BJ (cell line): ENCODE measurements at regions not wholly inside any gene's neighbourhood (a gene's known extent, or its start where the extent isn't known, plus 50 kb on each side); places are given as distances from the start of the nearest gene placed in this dataset.
"Not testable (repeated sequence)": the region's sequence is repeated elsewhere in the genome, so short reads cannot be mapped to it uniquely, and the experiment has no call there.

Experiments
- CTCF ChIA-PET: fragments of 350-600 bp; formaldehyde crosslinking; extraction: SDS; loops from one replicate; lab custom pipeline; 2021; ENCODE audit warnings: antibody characterized with exemption, inconsistent platforms; lab: Yijun Ruan, JAX
- POLR2A ChIA-PET: fragments of 300-600 bp; sonication (Branson Sonifier 250); formaldehyde crosslinking; extraction: SDS; loops from one replicate; lab custom pipeline; 2021; ENCODE audit warnings: antibody characterized with exemption; lab: Charles Lee
- DNase-seq: peaks from one replicate; pipeline ENCODE4 v3.0.0-alpha.2; 2011; ENCODE audit warnings: low read depth
- H3K27me3 ChIP-seq: 2 replicates; pipeline ENCODE4 v1.6.0; 2011; ENCODE audit warnings: low read length; ENCODE audit not compliant: control insufficient read depth, insufficient read depth
- H3K36me3 ChIP-seq: 2 replicates; pipeline ENCODE4 v1.5.1; 2011; ENCODE audit warnings: low read length; ENCODE audit not compliant: control insufficient read depth, insufficient read depth
- H3K4me3 ChIP-seq: 2 replicates; pipeline ENCODE4 v1.5.1; 2011; ENCODE audit warnings: low read depth, mild to moderate bottlenecking, control low read depth, low read length
- CTCF ChIP-seq: IDR thresholded peaks from 2 replicates; pipeline ENCODE4 v1.5.1; 2011; ENCODE audit warnings: low read depth, mild to moderate bottlenecking, control low read depth, inconsistent platforms, low read length, moderate library complexity; ENCODE audit not compliant: insufficient read depth

- H3K36me3 ChIP-seq, result no peaks in the 10 kb centered on the region
- H3K4me3 ChIP-seq, result peak overlapping the region; percentile 13; the same call in 1 of the 2 replicates
- CTCF ChIA-PET, result no interaction called here
- no peaks in the 10 kb centered on the region for H3K27me3 ChIP-seq
- POLR2A ChIA-PET, result no interaction called here
- DNase-seq, result peak; percentile 65
- TF ChIP-seq CTCF, result no peak
Measured at GRCh38 chrX:828411-828959, 197.9 kb downstream of the SHOX start.

DNA sequence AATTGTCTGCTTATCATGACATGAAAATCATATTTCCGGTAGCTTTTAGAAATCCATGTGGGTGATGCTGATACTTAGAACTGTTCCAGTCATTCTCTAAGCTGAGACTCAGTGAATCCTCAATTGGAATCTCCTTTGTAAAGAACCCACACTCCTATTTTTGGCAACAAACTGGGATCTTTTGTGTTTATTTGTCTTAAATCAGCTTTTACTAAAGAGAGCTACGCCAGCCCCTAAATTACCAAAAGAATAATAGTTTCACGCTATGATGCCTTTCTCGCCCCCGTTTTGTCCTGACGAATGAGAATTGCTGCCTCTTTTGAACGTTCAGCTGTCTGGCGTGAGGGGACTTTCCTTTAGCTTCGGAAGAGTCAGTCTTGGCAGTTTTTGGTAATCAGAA is 195.9 kb downstream of the SHOX start:
- Histone ChIP-seq H3K36me3 (no peaks in the 10 kb centered on the region), H3K4me3 (peak overlapping the region; percentile 1; the same call in 1 of the 2 replicates), H3K27me3 (no peaks in the 10 kb centered on the region)
- ChIA-PET CTCF (no interaction called here), POLR2A (no interaction called here)
- TF ChIP-seq CTCF, result no peak
- DNase-seq, result peak; percentile 76

- H3K27me3 ChIP-seq, result no peaks in the 10 kb centered on the region
- DNase-seq, result peak; percentile 99
- CTCF ChIA-PET, result no interaction called here
- H3K36me3 ChIP-seq, result no peaks in the 10 kb centered on the region
- no peak for TF ChIP-seq CTCF
- POLR2A ChIA-PET, result no interaction called here
- H3K4me3 ChIP-seq, result no peak overlapping the region
Measured at GRCh38 chrX:825991-826390, 195.4 kb downstream of the SHOX start.

- DNase-seq, H3K36me3 ChIP-seq, H3K4me3 ChIP-seq, CTCF ChIA-PET, POLR2A ChIA-PET, H3K27me3 ChIP-seq: not testable (repeated sequence)
Measured at GRCh38 chrX:823073-823472, 192.5 kb downstream of the SHOX start.

GRCh38 chrX:821327-822107 is 190.9 kb downstream of the SHOX start:
- TF ChIP-seq CTCF, result no peak
- no peak for DNase-seq
- CTCF ChIA-PET, result no interaction called here
- no peaks in the 10 kb centered on the region for H3K36me3 ChIP-seq
- no peaks in the 10 kb centered on the region for H3K27me3 ChIP-seq
- no peak overlapping the region for H3K4me3 ChIP-seq
- POLR2A ChIA-PET, result no interaction called here
